Hypothalamus (tissue), 51 donors: ENCODE measurements at regions not wholly inside any gene's neighbourhood (a gene's known extent, or its start where the extent isn't known, plus 50 kb on each side); places are given as distances from the start of the nearest gene placed in this dataset.
"Not testable (repeated sequence)": the region's sequence is repeated elsewhere in the genome, so short reads cannot be mapped to it uniquely, and the experiment has no call there.

Source experiments
- DNase-seq, 51 donors: peaks; one replicate each; lab custom pipeline; 2025; lab: John Stamatoyannopoulos, UW

DNA sequence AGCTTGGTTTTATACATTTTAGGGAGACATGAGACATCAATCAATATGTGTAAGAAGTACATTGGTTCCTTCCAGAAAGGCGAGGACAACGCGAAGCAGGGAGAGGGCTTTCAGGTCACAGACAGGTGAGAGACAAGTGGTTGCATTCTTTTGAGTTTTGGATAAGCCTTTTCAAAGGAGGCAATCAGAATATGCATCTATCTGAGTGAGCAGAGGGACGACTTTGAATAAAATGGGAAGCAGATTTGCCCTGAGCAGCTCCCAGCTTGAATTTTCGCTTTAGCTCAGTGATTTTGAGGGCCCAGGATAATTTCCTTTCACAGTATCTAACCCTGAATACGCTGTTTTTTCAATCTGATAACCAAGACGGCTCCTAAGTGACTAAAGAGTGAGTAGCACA is 82.5 kb upstream of the MYO3A start:
- no peak for DNase-seq

DNA sequence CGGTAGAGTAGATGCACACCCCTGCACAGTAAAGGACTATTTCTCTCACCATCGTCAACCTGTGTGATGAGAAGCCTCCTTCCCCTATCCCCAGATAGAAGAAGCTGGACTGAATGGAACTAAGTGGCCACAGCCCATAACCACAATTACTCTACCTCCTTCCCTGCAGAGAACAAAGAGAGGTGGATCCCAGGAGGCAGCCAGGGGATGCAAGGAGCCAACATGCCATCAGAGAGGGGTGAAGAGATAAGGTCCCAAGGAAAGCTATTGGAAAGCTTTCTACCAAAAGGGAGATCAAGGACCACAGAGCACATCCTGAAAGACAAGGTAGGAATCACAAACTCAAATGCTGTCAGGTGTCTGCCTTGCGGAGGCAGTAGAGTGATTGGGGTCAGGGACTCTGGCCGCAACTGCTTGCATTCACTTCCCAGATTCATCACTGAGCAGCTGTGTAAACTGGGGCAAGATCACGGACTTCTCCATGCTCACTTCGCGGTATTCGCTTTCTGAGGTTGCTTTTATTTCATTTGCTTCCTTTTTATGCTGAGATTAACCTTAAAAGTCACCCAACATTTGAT is 81.6 kb upstream of the MYO3A start:
- DNase-seq: no peak

DNA sequence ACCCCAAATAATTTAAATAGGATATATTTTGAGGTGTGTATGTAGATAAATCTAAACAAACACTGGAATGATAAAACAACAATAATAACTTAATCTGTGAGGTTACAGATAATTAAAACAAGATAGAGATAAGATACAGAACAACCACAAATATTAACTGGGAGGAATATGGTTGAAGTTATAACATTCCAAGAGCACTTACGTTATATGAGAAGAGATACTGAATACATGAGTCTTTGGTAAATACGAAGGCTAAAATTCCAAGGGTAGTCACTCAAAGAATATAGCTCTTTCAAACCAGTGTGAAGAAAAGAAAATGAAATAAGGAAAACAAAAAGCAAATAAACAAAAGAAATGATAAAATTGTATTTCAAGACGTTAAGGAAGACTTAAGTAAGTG is 76.0 kb upstream of the MYO3A start:
- no peak for DNase-seq

DNA sequence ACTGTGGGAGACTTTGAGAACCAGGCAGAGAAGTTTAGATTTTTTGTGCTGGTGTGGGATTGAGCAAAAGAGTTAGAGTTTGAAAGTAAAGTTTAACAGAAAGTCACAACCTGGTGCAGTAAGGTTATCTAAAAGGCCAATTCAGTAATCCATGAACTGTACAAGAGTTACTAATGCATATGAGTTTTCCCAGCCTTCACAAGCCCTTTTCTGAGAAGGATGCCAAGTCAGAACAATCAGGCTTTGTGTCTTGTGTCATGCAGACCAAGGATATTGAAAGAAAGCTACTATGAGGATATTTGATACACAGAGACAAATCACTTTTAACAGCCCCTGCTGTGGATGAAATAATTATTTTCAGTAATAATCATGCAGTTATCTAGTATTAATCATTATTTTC is 68.8 kb upstream of the MYO3A start:
- DNase-seq: no peak

DNA sequence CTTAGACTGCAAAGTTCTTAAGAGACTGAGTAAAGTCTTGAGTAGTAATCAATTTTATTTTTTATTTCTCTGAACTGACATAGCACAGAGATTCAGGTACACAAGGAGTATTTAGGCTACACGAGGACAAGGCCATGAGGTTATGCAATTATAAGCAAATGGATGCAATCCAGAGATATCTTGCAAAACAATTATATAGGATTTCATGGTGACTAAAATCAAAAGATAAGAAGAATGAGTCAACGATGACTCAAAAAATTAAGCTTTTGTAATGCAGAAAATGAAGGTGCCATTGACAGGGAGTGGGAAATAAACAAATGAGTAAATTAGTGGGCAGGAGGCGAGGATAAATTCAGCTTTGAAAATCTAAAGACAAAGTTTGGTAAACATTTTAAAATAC is 66.7 kb upstream of the MYO3A start:
- no peak for DNase-seq

DNA sequence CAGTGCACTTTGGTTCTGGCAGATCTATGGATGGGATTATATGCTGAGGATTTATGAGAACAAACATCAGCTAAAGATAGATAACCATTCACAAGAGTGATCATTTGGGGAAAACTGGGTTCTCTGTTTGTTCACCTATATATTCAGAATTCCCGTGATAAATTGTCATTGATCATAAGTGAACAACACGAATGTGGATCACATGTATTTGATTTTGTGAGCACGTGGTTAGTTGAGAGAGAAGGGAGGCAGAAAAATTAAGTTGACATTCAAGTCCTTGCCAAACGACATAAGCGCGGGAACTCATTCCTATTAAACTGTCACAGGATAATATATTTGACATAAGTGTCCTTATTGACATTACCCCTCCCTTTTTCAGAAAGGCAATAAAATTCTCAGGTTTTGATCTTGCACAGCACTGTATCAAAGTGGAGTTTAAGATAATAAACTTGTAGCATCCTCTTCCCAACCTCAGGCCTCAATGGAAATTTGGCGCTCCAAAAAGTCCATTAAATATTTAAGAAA is 64.9 kb upstream of the MYO3A start:
- no peak for DNase-seq

DNA sequence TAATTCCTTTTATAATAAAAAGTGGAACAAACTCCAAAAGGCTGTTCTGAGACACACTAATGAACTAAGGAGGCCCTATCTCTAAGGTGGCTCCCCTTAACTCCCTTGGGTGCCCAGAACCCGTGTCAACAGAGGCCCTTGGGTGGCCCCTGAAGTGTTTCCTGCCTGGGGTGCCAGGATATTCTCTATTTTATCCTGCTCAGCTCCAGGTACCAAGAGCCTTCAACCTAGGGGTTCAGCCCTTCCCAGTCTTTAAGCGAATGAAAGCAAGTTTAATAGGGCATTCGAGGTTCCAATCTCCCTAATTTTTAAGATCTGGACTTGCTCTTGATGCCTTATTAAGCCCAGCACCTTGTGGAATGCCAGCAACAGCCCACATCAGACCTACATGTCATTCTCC is 64.4 kb upstream of the MYO3A start:
- DNase-seq: no peak

DNA sequence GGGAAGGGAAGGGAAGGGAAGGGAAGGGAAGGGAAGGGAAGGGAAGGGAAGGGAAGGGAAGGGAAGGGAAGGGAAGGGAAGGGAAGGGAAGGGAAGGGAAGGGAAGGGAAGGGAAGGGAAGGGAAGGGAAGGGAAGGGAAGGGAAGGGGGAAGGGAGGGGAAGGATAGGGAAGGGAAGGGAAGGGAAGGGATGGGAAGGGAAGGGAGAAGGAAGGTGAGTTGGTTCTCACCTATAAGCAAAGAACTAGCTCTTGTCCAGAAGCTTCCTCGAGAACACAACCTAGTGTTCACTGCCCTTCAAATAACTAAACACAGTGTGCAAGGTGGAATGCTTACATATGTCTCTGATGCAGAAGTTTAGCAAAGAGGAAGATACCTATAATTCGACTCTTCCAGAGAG is 59.6 kb upstream of the MYO3A start:
- DNase-seq: not testable (repeated sequence)

DNA sequence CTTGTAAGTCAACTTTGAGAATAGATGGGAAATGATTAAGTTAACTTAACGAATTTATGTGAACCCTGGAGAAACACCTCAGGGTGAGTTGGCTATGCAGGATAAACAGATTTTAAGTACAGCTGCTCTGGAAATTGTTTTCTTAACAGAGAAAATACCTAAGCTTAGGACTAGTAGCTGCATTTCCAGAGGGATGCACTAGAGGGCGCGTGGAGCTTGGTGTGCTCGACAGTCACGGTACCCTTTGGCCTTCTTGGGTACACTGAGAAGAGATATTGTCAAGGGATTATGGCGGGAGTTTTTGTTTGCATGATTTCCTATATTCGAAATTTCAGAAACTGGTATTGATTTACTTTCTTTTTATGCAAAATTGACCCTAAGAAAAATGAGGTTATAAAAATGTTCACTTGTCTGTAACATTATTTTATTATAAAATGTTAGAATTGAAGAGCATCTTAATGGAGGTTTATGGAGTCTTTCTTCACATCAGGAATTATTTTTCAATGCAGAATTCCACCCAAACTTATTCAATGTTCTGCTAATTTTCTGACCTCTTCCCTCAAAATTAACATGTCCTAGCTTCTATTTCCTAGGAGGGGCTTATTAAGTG is 58.4 kb upstream of the MYO3A start:
- DNase-seq: peak in 44 of 51 donors; percentile 1 to 79 (median 40)

DNA sequence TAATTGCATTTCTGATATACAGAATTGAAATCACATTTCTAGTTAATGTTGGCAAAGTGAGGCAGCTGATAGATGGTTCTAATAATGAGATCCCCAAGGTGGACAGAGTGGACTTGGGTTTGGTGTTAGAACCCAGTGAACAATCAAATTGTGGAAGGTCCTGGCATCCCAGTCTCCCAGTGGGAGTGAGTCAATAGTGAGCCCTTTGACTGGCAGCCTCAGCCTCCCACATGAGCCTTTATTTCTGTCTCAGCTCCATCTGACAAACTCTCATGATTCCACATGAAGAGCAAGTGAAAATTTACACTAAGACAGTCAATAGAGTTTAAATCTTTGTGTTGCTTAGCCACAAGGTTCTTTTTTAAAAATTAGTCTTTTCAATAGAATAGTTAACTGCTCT is 56.7 kb upstream of the MYO3A start:
- no peak for DNase-seq
